ENCODE measurements at regions not wholly inside any gene's neighbourhood (a gene's known extent, or its start where the extent isn't known, plus 50 kb on each side); places are given as distances from the start of the nearest gene placed in this dataset.

GRCh38 chr5:37893434-37894134, 53.7 kb upstream of the GDNF start:
- intact Hi-C loops (cut with micrococcal nuclease; ENCODE audit: unreplicated experiment): no loop called here
- H3K4me1 ChIP-seq (replicated peaks; ENCODE audit: insufficient read depth): 0 out of 2 replicates have a peak, but pooled peaks cover 8% of the 10 kb centered on the region
- H3K27ac ChIP-seq: no peak overlapping the region
- ChIA-PET CTCF (no interaction called here), POLR2A (ENCODE audit: unreplicated experiment) (no interaction called here)
- no peak overlapping the region for H3K4me2 ChIP-seq
- DNase-seq: no peak
- no peaks in the 10 kb centered on the region for H4K20me1 ChIP-seq (ENCODE audit: insufficient read depth)
- H2AFZ ChIP-seq: no peak overlapping the region
- no peaks in the 10 kb centered on the region for H3K79me2 ChIP-seq (ENCODE audit: low read depth)
- 0 out of 2 replicates have a peak, but pooled peaks cover 5% of the 10 kb centered on the region for H3K27me3 ChIP-seq (ENCODE audit: insufficient read depth, low read depth)
- no peaks in the 10 kb centered on the region for H3K9me2 ChIP-seq (ENCODE audit: insufficient read depth)
- BruUV-seq (replicated peaks): no TSS peak
- no peaks in the 10 kb centered on the region for H3F3A ChIP-seq (ENCODE audit: insufficient read depth, low read depth)
- no peak for TF ChIP-seq CTCF (conservative IDR thresholded peaks at IDR 0.05)
- H3K36me3 ChIP-seq (ENCODE audit: low read depth): no peaks in the 10 kb centered on the region
- peaks cover 6% of the 10 kb centered on the region; the same call in 1 of the 2 replicates for H3K9me3 ChIP-seq (ENCODE audit: insufficient read depth, low read depth)
- no peak overlapping the region for H3K4me3 ChIP-seq

GRCh38 chr5:37892586-37892985, 52.7 kb upstream of the GDNF start:
- H3K27ac ChIP-seq: no peak overlapping the region
- no peak for DNase-seq
- peaks cover 3% of the 10 kb centered on the region; the same call in 1 of the 2 replicates for H3K9me3 ChIP-seq (ENCODE audit: insufficient read depth, low read depth)
- H3K9me2 ChIP-seq (ENCODE audit: insufficient read depth): no peaks in the 10 kb centered on the region
- H3K4me3 ChIP-seq: no peak overlapping the region
- BruUV-seq (replicated peaks): no TSS peak
- H3F3A ChIP-seq (ENCODE audit: insufficient read depth, low read depth): no peaks in the 10 kb centered on the region
- H3K4me1 ChIP-seq (replicated peaks; ENCODE audit: insufficient read depth): 0 out of 2 replicates have a peak, but pooled peaks cover 8% of the 10 kb centered on the region
- intact Hi-C loops (cut with micrococcal nuclease; ENCODE audit: unreplicated experiment): no loop called here
- POLR2A ChIA-PET (ENCODE audit: unreplicated experiment): no interaction called here
- H3K27me3 ChIP-seq (ENCODE audit: insufficient read depth, low read depth): 0 out of 2 replicates have a peak, but pooled peaks cover 5% of the 10 kb centered on the region
- H2AFZ ChIP-seq: no peak overlapping the region
- TF ChIP-seq EZH2 (IDR thresholded peaks at IDR 0.05; ENCODE audit: low read depth) (no peak), CTCF (conservative IDR thresholded peaks at IDR 0.05) (no peak)
- CTCF ChIA-PET: no interaction called here
- H4K20me1 ChIP-seq (ENCODE audit: insufficient read depth): no peaks in the 10 kb centered on the region
- no peaks in the 10 kb centered on the region for H3K36me3 ChIP-seq (ENCODE audit: low read depth)
- no peaks in the 10 kb centered on the region for H3K79me2 ChIP-seq (ENCODE audit: low read depth)
- H3K4me2 ChIP-seq: no peak overlapping the region

- no peak overlapping the region for H3K4me3 ChIP-seq
- H4K20me1 ChIP-seq (ENCODE audit: insufficient read depth): no peaks in the 10 kb centered on the region
- no peak overlapping the region for H2AFZ ChIP-seq
- H3K79me2 ChIP-seq (ENCODE audit: low read depth): no peaks in the 10 kb centered on the region
- no TSS peak for BruUV-seq (replicated peaks)
- H3K27me3 ChIP-seq (ENCODE audit: insufficient read depth, low read depth): 0 out of 2 replicates have a peak, but pooled peaks cover 5% of the 10 kb centered on the region
- H3K36me3 ChIP-seq (ENCODE audit: low read depth): no peaks in the 10 kb centered on the region
- intact Hi-C loops (cut with micrococcal nuclease; ENCODE audit: unreplicated experiment): no loop called here
- CTCF ChIA-PET: no interaction called here
- no peak overlapping the region for H3K4me2 ChIP-seq
- H3F3A ChIP-seq (ENCODE audit: insufficient read depth, low read depth): no peaks in the 10 kb centered on the region
- 0 out of 2 replicates have a peak, but pooled peaks cover 8% of the 10 kb centered on the region for H3K4me1 ChIP-seq (replicated peaks; ENCODE audit: insufficient read depth)
- TF ChIP-seq EZH2 (IDR thresholded peaks at IDR 0.05; ENCODE audit: low read depth) (no peak), CTCF (conservative IDR thresholded peaks at IDR 0.05) (no peak)
- H3K9me3 ChIP-seq (ENCODE audit: insufficient read depth, low read depth): no peaks in the 10 kb centered on the region
- no peak overlapping the region for H3K27ac ChIP-seq
- no peaks in the 10 kb centered on the region for H3K9me2 ChIP-seq (ENCODE audit: insufficient read depth)
- POLR2A ChIA-PET (ENCODE audit: unreplicated experiment): no interaction called here
- DNase-seq: no peak
Measured at GRCh38 chr5:37891832-37892231, 52.0 kb upstream of the GDNF start.

Measured in PC-9 (cell line).